ENCODE measurements at regions not wholly inside any gene's neighbourhood (a gene's known extent, or its start where the extent isn't known, plus 50 kb on each side); places are given as distances from the start of the nearest gene placed in this dataset.

GRCh38 chr11:80960381-80961029, 1519.7 kb upstream of the TENM4 start:
- ChIA-PET CTCF (ENCODE audit: partially characterized antibody) (no interaction called here), POLR2A (ENCODE audit: partially characterized antibody) (no interaction called here)
- H3K4me1 ChIP-seq (replicated peaks in 1 of 4; ENCODE audit: control insufficient read depth in 3 of 4, insufficient read depth in 4 of 4, low read length in 3 of 4): no peaks in the 10 kb centered on the region
- no peak overlapping the region for H4K5ac ChIP-seq (ENCODE audit: insufficient read length, low read depth, low read length)
- no peaks in the 10 kb centered on the region for H4K20me1 ChIP-seq (replicated peaks in 1 of 2; ENCODE audit: control insufficient read depth in 1 of 2, insufficient read depth in 2 of 2, low read length in 2 of 2)
- H3K9ac ChIP-seq (replicated peaks in 1 of 4; ENCODE audit: extremely low read depth in 1 of 4, low read depth in 3 of 4, low read length in 3 of 4): no peak overlapping the region
- no peak overlapping the region for H2BK5ac ChIP-seq (ENCODE audit: low read depth, low read length)
- no peak overlapping the region for H3K14ac ChIP-seq (ENCODE audit: insufficient read length)
- H3K9me3 ChIP-seq (ENCODE audit: insufficient read depth in 2 of 2, low read depth in 1 of 2, low read length in 1 of 2): no peaks in the 10 kb centered on the region
- 83% methylated on average over 2 of the region's 2 CpGs; no CpG with 5 or more reads in 1 of the 2 experiments for WGBS, 2 experiments (ENCODE audit: extremely low coverage in 1 of 2, insufficient coverage in 1 of 2, insufficient read length in 1 of 2, insufficient replicate concordance in 2 of 2, low coverage in 1 of 2, low lambda C conversion rate in 2 of 2, missing lambda C conversion rate in 1 of 2)
- no peak overlapping the region for H3K4me3 ChIP-seq (ENCODE audit: extremely low read depth in 1 of 4, insufficient read depth in 2 of 4, low read depth in 3 of 4, low read length in 4 of 4)
- H4K8ac ChIP-seq (ENCODE audit: extremely low read depth, insufficient read depth, low read length): no peak overlapping the region
- no peak overlapping the region for H2BK120ac ChIP-seq (replicated peaks; ENCODE audit: low read depth, low read length)
- H4K91ac ChIP-seq (replicated peaks; ENCODE audit: insufficient read length, low read length): no peak overlapping the region
- H2BK12ac ChIP-seq (ENCODE audit: low read depth, low read length): no peak overlapping the region
- no peak for FAIRE-seq
- no peak overlapping the region for H3K4me2 ChIP-seq (ENCODE audit: insufficient read depth in 1 of 2, low read depth in 2 of 2, low read length in 2 of 2)
- H2BK15ac ChIP-seq (ENCODE audit: low read length): no peak overlapping the region
- no peak overlapping the region; the same call in 1 of the 2 replicates for H2AFZ ChIP-seq (ENCODE audit: low read length)
- no peak overlapping the region for H3K27ac ChIP-seq (ENCODE audit: low read depth, low read length)
- no peaks in the 10 kb centered on the region for H3K79me1 ChIP-seq (ENCODE audit: low read depth, low read length)
- H2AK5ac ChIP-seq (ENCODE audit: low read depth, low read length): no peak overlapping the region
- H3K18ac ChIP-seq (ENCODE audit: extremely low read depth, low read length): no peak overlapping the region
- no peaks in the 10 kb centered on the region for H3K27me3 ChIP-seq (replicated peaks in 1 of 4; ENCODE audit: control insufficient read depth in 3 of 4, extremely low read depth in 1 of 4, insufficient read depth in 3 of 4, low read length in 3 of 4)
- no peak overlapping the region for H3K23ac ChIP-seq (ENCODE audit: insufficient read length)
- H3K4ac ChIP-seq (replicated peaks; ENCODE audit: insufficient read length, low read depth, low read length): no peak overlapping the region
- no peaks in the 10 kb centered on the region for H3K36me3 ChIP-seq (ENCODE audit: control insufficient read depth in 2 of 4, insufficient read depth in 4 of 4, low read length in 3 of 4)
- no peak overlapping the region for H2BK20ac ChIP-seq (ENCODE audit: low read length)
- H3K79me2 ChIP-seq (ENCODE audit: control insufficient read depth in 1 of 2, insufficient read depth in 2 of 2, low read length in 2 of 2): no peaks in the 10 kb centered on the region
- no peak overlapping the region for H3K56ac ChIP-seq (replicated peaks; ENCODE audit: insufficient read length, low read depth, low read length)
- DNase-seq (ENCODE audit: low read depth in 1 of 2, low spot score in 2 of 2): no peak
- H3K23me2 ChIP-seq (ENCODE audit: low read depth, low read length): no peaks in the 10 kb centered on the region
- no peak for TF ChIP-seq RNF2 (IDR thresholded peaks at IDR 0.05; ENCODE audit: borderline replicate concordance, low read depth, low read length, missing control alignments, poor library complexity, severe bottlenecking)
- no peak for TF ChIP-seq EP300 (IDR thresholded peaks at IDR 0.05; ENCODE audit: borderline replicate concordance in 1 of 2, low read depth in 2 of 2, low read length in 2 of 2)
- TF ChIP-seq RAD21 (IDR thresholded peaks at IDR 0.05 in 1 of 2, conservative IDR thresholded peaks at IDR 0.05 in 1 of 2; ENCODE audit: low read depth in 2 of 2, low read length in 2 of 2): no peak
- no peak for TF ChIP-seq TCF12 (IDR thresholded peaks at IDR 0.05; ENCODE audit: low read depth, low read length)
- no peak for TF ChIP-seq SUZ12 (IDR thresholded peaks at IDR 0.05; ENCODE audit: low read length)
- TF ChIP-seq MAFK (IDR thresholded peaks at IDR 0.05; ENCODE audit: low read depth, low read length): no peak
- no peak for TF ChIP-seq CTCF (IDR thresholded peaks at IDR 0.05; ENCODE audit: control extremely low read depth in 1 of 3, insufficient read depth in 1 of 3, low read depth in 1 of 3, low read length in 3 of 3)
- TF ChIP-seq TBP (IDR thresholded peaks at IDR 0.05; ENCODE audit: low read depth, low read length): no peak
- no peak for TF ChIP-seq CBX5 (IDR thresholded peaks at IDR 0.05; ENCODE audit: low read depth, low read length)
- TF ChIP-seq CREB1 (IDR thresholded peaks at IDR 0.05): no peak
- no peak for TF ChIP-seq GTF2F1 (IDR thresholded peaks at IDR 0.05; ENCODE audit: borderline replicate concordance, low read depth, low read length)

Data from H1 (cell line).